ENCODE measurements at regions not wholly inside any gene's neighbourhood (a gene's known extent, or its start where the extent isn't known, plus 50 kb on each side); places are given as distances from the start of the nearest gene placed in this dataset.

GRCh38 chr4:41865981-41866798 is 69.0 kb upstream of the TMEM33 start:
- in situ Hi-C loops (cut with HindIII; ENCODE audit: low pct_unique_long_range_greater_than_20kb, low sequenced_read_pairs) = no loop called here
- DNase-seq (ENCODE audit: low read depth) = no peak

DNA sequence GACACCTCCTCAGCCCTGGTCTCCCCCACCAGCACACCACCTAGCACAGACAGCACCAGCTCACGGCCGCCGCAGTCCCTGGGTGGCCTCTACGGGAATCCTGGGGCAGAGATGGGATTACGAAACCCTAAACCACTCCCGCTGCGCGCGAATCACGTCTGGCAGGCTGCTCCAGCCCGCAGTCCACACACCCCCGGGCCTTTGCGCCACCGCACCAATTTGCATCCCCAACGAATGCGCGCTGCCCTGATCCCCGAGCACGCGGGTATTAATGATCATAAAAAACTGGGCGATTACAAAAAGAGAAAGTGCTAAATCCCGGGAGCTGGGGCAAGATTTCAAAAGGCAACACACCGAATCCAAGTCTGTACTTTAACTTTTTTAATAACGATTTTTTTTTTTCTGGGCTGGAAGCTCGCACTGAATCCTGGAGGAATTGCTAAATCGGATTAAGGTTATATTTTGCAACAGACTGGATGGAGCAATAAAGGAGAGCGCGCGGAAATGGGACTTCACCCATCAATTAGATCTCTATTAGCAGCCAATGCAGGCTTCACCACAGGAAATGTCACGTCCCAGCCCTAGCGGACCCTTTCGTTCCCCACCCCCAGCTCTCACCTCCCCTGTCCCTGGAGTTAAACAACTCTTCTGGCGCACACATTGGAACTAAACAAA is 69.8 kb upstream of the TMEM33 start:
- no peak for DNase-seq (ENCODE audit: low read depth)
- in situ Hi-C loops (cut with HindIII; ENCODE audit: low pct_unique_long_range_greater_than_20kb, low sequenced_read_pairs) = no loop called here

GRCh38 chr4:41859087-41859486 is 76.1 kb upstream of the TMEM33 start:
- in situ Hi-C loops (cut with HindIII; ENCODE audit: low pct_unique_long_range_greater_than_20kb, low sequenced_read_pairs) = no loop called here
- DNase-seq (ENCODE audit: low read depth) = no peak

DNA sequence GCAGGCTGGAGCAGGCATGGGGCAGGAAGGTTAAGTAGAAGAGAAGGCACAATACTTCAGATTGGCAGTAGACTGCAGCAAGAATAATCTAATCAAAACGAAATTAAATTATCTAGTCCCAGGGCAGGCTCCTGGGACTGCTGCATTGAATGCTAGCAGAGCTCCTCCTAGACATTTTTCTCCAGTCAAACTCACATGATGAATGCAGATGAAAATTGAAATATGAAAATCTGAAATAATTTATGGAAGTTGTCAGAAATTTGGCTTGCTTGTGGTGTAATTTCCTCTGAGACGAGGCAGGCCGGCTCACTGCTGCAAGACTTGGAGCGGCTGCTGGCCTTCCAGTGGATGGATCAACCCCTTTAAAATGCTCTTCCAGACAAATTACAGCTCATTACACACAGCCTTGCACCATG is 78.0 kb upstream of the TMEM33 start:
- no peak for DNase-seq (ENCODE audit: low read depth)
- in situ Hi-C loops (cut with HindIII; ENCODE audit: low pct_unique_long_range_greater_than_20kb, low sequenced_read_pairs) = no loop called here

- in situ Hi-C loops (cut with HindIII; ENCODE audit: low pct_unique_long_range_greater_than_20kb, low sequenced_read_pairs) = no loop called here
Measured at GRCh38 chr4:41856797-41857196, 78.4 kb upstream of the TMEM33 start.

DNA sequence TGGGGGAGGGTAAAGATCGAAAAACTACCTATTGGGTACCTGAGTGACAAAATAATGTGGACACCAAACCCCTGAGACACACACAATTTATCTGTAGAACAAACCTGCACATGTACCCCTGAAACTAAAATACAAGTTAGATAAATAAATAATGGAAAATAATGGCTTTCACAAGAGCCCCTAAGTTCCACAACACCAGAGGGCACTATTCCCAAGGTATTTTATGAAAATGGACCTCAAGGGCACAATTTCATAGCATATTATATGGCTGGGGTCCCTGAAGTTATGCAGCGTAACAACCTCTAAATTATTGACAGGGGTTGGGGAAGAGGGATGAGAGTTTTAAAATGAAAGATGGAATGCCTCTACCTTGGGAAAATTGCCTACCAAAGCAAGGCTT is 81.3 kb upstream of the TMEM33 start:
- no peak for DNase-seq (ENCODE audit: low read depth)
- in situ Hi-C loops (cut with HindIII; ENCODE audit: low pct_unique_long_range_greater_than_20kb, low sequenced_read_pairs) = no loop called here

More at GRCh38 chr4:41856797-41857196, 78.4 kb upstream of the TMEM33 start:
- DNase-seq (ENCODE audit: low read depth) = no peak

DNA sequence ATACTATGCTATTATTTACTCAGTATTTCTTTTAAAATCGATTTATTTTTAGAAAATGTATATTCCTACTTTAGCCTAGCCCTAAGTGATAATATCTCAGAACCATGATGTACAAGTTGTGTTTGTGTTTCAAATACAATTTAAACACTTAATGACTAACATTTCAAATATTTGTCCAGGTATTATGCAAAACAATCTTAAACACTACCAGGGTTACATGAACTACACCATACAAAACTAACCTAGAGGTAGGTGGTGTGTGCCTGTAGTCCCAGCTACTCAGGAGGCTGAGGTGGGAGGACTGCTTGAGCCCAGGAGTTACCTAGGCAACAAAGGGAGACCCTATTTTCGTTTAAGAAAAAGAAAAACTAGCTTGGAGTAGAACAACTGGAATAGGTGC is 83.0 kb upstream of the TMEM33 start:
- DNase-seq (ENCODE audit: low read depth) = no peak
- in situ Hi-C loops (cut with HindIII; ENCODE audit: low pct_unique_long_range_greater_than_20kb, low sequenced_read_pairs) = no loop called here

DNA sequence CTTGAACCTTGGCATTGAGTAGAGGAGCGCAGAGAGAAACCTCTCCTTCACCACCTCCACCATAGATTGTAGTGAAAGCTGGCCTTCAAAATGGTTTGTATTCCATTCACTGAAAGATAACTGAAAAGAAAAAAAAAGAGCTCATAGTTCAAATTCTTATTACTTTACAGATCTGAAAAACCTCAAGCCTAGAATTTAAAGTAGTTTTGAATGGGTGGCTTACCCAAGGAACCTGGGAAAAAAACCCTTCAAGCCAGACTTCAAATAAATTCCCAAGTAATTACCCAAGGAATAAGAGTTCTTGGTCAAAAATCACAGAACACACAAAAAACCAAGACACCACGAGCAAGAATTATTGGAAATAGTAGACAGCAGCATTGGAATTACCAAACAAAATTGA is 83.6 kb upstream of the TMEM33 start:
- in situ Hi-C loops (cut with HindIII; ENCODE audit: low pct_unique_long_range_greater_than_20kb, low sequenced_read_pairs) = no loop called here
- DNase-seq (ENCODE audit: low read depth) = no peak

GRCh38 chr4:41844327-41844726 is 90.9 kb upstream of the TMEM33 start:
- in situ Hi-C loops (cut with HindIII; ENCODE audit: low pct_unique_long_range_greater_than_20kb, low sequenced_read_pairs) = no loop called here
- no peak for DNase-seq (ENCODE audit: low read depth)

DNA sequence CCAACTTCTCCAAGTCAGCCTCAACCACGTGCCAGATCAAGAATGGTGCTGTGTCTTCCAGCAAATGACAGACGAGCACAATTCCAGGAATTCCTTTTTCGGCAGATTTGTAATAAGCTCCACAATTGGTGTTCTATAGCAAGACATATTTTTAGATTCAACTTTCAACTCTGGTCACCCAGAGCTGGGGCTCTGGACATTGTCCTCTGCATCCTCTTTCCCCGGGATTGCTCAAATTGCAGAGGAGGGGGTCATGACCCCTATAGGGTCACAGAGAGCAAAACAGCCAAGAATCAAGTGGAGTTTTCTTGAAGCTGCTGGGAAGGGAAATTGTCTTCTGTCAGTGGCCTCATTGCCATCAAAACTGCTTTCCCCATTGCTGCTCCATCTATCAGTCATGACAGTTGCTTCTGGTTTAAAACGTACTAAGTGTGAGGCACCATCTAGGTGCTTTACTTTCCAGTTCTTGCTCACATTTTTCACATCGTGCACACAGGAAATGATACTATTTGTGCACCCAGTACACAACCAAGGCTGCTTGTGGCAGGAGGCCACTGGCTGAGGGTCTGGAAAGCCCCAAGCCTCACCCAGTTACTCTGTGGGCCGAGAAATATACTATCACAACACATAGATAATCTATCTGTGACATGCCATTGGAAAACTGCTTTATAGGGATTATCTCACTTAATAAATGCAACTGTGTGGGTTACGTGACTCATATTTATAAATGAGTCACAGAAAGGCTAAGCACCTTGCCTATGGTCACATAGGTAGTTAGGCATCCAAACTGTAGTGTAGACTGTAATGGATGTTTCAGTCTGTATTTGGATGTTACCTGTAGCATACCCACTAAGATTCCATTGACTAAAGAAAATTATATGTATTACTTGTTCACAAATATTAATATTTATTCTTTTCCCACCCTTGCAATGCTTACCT is 91.7 kb upstream of the PHOX2B start:
- peak; percentile 25 for DNase-seq (ENCODE audit: low read depth)
- in situ Hi-C loops (cut with HindIII; ENCODE audit: low pct_unique_long_range_greater_than_20kb, low sequenced_read_pairs) = no loop called here

GRCh38 chr4:41838590-41838989 is 90.1 kb upstream of the PHOX2B start:
- DNase-seq (ENCODE audit: low read depth) = no peak
- in situ Hi-C loops (cut with HindIII; ENCODE audit: low pct_unique_long_range_greater_than_20kb, low sequenced_read_pairs) = no loop called here

DNA sequence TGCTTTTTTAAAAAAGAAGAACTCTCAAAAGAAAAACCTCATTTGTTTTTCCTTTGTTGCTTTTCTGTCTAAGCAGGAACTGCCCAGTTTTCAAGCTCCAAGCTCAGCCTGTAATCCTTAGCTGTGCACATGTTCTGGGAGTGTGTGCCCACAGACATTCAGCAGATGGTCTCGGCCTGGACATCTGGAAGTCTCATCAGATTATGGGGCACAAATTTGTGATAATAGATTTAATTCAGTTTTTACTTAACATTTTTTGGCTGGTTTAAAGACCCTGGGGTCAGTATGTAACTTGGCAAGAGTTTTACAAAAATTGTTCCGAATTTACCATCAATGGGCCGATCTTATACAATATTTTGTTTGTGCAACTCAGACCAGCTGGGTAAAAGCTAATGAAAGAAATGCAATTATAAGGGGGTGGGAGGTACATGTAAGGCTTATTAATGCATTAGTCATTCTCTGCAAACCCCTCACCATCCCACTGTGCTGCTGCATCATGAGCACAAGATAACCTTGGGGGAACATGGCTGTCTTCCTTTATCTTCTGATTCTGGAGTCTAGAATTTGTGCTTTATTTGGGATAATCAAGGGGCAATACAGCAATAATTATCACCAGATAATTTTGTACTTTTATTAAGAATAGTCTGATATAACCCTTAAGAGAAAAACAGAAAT is 86.9 kb upstream of the PHOX2B start:
- DNase-seq (ENCODE audit: low read depth) = no peak
- in situ Hi-C loops (cut with HindIII; ENCODE audit: low pct_unique_long_range_greater_than_20kb, low sequenced_read_pairs) = no loop called here

DNA sequence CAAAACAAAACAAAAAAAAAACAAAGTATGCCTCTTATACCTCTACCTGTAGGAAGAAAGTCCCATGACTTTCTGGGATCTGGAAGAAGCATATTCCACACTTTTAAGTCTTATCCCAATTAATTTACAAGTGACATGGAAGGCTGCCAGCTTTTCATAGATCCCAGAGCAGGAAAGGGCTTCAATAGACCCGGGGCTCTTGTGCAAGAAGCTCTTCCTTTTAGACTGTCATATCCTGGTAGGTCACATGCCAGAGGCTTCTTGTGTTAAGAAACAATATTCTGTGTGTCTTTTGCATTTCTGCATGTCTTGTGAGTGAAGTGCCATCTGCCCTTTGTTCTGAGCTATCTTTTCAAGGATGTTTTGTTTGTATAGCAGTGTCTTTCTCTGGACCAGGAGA is 84.4 kb upstream of the PHOX2B start:
- no peak for DNase-seq (ENCODE audit: low read depth)
- in situ Hi-C loops (cut with HindIII; ENCODE audit: low pct_unique_long_range_greater_than_20kb, low sequenced_read_pairs) = no loop called here

GRCh38 chr4:41822325-41822724 is 73.8 kb upstream of the PHOX2B start:
- DNase-seq (ENCODE audit: low read depth) = no peak
- in situ Hi-C loops (cut with HindIII; ENCODE audit: low pct_unique_long_range_greater_than_20kb, low sequenced_read_pairs) = no loop called here

- in situ Hi-C loops (cut with HindIII; ENCODE audit: low pct_unique_long_range_greater_than_20kb, low sequenced_read_pairs) = no loop called here
- DNase-seq (ENCODE audit: low read depth) = no peak
Measured at GRCh38 chr4:41820473-41820872, 71.9 kb upstream of the PHOX2B start.

GRCh38 chr4:41819621-41820020 is 71.1 kb upstream of the PHOX2B start:
- in situ Hi-C loops (cut with HindIII; ENCODE audit: low pct_unique_long_range_greater_than_20kb, low sequenced_read_pairs) = no loop called here
- DNase-seq (ENCODE audit: low read depth) = no peak

GRCh38 chr4:41815473-41815872 is 66.9 kb upstream of the PHOX2B start:
- no peak for DNase-seq (ENCODE audit: low read depth)
- in situ Hi-C loops (cut with HindIII; ENCODE audit: low pct_unique_long_range_greater_than_20kb, low sequenced_read_pairs) = no loop called here

DNA sequence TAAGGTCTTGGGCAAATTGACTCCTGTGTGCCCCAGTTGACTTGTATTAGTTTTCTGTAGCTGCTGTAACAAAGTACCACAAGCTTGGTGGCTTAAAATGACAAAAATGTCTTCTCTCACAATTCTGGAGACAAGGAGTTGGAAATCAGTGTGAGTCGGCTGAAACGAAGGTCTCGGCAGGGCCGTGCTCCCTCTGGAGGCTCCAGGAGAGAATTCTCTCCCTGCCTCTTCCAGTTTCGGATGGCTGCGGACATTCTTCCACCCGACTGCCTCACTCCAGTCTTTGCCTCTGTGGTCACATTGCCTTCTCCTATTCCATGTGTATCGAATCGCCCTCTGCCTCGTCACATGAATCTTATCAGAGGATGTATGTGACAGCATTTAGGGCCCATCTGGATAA is 66.0 kb upstream of the PHOX2B start:
- in situ Hi-C loops (cut with HindIII; ENCODE audit: low pct_unique_long_range_greater_than_20kb, low sequenced_read_pairs) = no loop called here
- no peak for DNase-seq (ENCODE audit: low read depth)
